Esophagus mucosa (tissue), 1 donor: ENCODE measurements at regions not wholly inside any gene's neighbourhood (a gene's known extent, or its start where the extent isn't known, plus 50 kb on each side); places are given as distances from the start of the nearest gene placed in this dataset.
"Not testable (repeated sequence)": the region's sequence is repeated elsewhere in the genome, so short reads cannot be mapped to it uniquely, and the experiment has no call there.

Experiments used
- ATAC-seq: fragments of 200-7000 bp; cut with Tn5 transposase; one replicate; pipeline ENCODE4 v1.9.1; 2020
- donor health status: DM: yes; HTN: yes; CAD: no.

DNA sequence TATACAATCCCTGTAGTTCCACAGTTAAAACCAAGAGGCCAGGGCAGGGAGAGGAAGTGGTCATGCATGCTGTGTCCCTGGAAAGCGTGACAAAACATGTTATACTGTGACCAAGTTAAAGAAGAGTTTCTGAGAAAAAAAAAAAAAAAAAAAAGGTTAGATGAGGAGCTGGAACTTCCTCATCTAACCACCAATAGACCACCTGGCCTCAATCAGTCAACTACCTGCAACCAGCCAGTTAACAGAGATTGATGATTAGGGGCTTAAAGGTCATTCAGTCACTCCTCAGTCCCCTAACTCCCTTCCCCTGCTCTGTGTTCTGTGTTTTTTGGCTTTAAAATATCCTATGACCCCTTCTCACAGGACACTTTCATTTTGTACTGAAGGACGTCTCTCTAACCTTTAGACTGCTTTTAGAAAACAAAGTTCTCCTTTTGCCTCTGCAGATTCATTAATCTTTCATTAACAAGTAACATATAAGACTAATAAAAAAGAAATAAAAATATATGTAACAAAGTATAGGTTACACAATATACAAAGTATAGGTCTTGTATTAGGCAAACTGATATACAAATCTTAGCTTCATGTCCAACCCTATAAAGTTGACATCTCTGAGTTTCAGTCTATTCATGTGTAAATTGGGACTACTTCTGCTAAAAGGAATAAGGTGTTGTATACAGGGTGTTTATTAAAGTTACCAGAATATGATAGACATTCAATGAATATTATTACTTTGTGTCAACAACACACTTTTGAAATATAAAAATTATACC is 179.1 kb upstream of the NDST4 start:
- ATAC-seq: no peak

DNA sequence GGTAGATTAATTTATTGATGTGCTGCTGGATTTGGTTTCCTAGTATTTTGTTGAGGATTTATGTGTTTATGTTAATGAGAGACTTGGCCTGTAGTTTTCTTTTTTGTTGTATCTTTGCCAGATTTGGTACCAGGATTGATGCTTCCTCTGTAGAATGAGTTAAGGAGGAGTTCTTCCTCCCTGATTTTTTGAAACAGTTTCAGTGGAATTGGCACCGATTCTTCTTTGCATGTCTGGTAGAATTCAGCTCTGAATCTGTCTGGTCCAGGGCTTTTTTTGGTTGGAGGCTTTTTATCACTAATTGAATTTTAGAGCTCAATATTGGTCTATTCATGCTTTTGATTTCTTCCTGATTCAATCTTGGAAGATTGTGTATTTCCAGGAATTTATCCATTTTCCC is 174.0 kb upstream of the NDST4 start:
- no peak for ATAC-seq

DNA sequence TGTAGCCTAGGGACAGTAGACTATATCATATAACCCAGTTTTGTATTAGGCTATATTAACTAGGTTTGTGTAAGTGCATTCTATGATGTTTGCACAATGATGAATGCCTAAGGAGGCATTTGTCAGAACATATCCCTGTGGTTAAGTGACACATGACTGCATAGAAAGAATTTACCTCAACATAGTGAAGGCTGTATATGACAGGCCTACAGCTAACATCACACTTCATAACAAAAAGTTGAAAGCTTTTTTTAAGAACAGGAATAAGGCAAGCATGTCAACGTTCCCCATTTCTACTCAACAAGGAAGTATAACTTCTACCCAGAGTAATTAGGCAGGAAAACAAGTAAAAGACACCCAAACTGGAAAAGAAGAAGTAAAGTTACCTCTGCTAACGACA is 165.9 kb upstream of the NDST4 start:
- ATAC-seq: no peak

DNA sequence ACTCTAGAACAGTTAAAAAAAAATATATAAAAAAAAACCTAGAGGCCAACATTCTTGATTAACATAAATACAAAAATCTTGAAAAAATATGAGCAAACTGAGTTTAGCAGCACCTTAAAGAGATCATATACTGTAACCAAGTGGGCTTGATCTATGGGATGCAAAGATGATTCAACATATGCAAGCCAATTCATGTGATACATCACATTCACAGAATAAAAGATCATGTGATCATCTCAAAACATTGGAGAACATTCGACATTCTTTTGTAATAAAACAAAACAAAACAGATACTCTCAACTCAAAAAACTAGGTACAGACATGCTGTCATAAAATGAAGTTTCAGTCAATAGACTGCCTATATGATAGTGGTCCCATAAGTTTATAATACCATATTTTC is 165.4 kb upstream of the NDST4 start:
- no peak for ATAC-seq

DNA sequence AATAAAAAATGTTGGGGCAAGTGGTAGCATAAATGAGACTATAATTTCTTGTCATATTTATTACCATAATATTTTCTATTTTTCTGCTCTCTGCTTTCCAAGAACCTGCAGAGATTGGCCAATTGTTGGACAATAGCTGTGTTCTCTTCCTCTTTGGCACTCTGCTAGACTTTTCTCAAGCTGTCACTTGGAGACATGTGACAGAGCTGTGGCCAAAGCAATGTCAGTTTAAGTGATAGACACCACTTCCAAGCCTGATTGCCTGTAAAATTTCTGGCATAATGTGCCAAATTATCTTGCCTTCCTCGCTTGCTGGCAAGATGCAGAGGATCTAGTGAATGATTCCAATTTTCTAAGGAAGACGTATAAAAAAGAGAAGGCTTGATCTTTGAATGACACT is 162.2 kb upstream of the NDST4 start:
- ATAC-seq: no peak

DNA sequence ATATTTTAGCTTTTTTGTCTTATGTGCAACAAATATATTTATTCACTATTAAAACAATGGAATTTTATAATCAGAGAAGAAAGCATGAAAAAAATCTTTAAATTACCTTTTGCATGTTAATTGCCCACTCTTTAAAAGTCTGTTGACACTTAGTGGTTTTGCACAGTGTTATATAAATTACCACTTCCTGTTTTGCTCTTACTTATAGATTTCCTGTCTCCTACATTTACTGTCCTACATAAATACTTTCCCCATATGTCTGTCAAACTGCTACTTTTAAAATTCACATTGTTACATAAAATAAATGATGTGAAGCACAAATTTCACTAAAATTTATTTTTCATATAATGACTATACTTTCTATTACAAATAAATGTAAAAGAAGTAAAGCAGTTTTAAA is 161.1 kb upstream of the NDST4 start:
- ATAC-seq: no peak

DNA sequence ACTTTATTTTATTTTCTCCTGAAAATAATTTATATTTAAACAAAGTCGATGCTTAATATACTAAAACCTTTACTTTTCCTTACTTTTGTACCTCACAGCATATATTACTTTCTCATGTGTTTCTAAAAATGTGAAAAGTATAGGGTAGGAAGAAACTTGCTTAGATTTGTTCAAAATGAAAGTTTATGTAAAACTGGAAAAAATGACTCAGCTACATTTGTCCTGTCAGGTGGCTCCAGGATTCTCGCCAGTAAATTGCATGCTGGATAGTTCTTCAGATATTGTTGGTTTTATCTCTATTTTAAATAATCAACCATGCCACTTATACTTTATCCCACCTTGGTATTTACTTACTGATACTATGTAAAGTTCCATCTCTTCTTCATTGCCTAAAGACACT is 159.2 kb upstream of the NDST4 start:
- no peak for ATAC-seq

DNA sequence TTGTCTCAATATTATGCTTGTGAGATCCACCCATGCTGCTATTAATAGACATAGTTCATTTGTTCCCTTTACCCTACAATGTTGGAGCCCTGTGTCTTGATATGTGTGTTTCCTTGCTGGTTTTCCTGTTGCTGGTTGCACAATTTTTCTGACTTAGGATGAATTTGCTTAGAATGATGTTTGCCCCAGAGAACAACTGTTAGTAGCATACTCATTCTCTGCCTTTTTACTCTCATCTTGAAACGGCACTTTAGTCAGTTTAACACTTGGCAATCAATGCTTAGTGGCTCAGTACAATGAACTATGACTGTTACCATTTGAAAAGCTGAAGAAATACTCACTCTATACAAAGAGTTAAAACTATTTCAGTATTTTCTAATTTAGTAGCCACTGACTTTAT is 158.8 kb upstream of the NDST4 start:
- ATAC-seq: no peak

DNA sequence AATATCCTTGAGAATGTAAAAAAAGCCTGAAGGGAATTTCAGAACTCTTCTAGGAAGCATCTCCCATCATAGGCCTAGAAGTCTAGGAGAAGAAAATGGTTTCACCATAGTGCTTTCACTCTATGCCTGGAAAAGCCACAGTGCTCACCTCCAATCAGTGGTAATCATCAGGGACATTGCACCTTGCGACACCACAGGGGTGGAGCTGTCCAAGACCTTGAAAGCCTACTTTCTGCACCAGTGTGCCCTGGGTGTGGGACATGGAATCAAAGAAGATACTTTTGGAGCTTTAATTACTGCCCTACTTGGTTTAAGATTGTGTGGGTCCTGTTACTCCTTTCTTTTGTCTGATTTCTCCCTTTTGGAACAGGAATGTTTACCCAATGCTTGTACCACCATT is 146.8 kb upstream of the NDST4 start:
- no peak for ATAC-seq

DNA sequence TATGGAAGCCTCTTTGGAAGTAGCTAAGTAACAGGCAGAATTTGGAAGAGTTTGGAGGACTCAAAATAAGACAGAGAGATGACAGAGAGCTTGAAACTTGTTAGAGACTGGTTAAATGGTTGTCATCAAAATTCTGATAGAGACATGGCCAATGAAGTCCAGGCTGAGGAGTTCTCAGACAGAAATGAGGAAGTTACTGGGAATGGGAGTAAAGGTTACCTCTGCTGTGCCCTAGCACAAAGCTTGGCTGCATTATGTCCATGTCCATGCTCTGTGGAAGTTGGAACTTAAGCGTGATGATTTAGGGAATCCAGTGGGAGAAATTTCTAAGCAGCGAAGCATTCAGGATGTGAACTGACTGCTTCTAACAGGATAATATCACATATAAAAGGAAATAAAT is 146.2 kb upstream of the NDST4 start:
- no peak for ATAC-seq

DNA sequence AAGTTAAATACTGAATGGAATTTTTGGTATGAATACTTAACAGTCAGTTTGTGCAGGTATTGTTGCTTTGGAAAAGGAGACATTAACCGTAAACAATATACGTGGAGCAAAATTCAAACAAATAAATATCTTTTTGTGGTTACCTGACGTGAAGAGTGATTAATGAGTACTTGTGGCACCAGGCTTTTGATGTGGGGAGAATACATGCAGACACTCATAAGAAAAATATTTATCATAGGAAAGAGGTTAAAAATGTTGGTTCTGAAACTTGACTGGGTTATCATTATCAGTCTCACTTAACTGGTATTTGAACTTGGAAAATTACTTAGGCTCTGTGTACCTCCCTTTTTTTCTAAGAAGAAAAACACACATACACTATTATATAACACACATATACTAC is 136.4 kb upstream of the NDST4 start:
- ATAC-seq: no peak

DNA sequence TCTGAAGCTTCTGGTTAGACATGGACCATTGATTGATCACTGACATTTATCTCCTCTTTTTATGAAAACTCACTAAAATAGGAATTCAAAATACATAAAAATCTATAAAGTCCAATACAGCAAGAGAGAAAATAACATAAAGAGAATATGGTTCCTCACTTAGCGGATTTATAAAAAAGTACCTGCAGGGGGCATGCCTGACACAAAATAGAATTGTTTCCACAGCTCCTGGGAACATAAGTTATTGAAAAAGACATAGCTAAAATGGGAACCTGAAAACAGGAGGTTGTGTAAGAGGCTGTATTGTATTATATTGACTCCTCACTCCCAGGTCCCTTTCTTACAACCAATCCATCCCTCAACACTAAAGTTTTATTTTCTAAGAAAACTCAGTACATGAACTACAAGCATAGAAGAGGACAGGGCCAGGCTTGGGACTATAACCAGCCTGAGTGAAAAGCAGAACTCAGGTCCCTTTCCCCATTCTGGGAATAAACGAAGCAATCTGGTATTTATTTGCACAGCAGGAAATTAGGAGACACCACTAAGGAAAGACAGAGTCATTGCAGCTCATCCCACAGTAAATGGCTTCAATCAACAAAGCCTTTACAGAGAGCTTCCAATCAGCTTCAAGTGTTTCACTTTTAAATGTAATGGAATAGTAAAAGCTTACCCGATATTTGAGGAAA is 121.1 kb upstream of the NDST4 start:
- ATAC-seq: no peak

DNA sequence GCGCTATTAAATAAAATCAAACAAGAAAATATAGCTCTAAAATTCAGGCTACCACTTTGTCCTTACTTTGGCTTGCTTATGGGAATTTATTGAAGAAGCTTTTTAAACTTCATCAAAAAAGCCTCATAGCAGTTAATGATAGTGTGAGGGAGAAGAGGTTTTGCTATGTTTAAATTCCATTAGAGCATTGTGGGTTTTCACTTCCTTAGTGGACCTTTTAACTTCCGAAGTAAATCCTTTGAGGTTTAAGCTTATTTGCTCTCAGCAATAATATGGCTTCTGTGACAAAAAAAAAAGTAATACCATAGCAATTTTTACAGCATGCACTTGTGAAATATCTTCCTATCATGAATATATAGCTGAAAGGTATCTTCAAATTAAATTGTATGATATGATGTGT is 120.2 kb upstream of the NDST4 start:
- no peak for ATAC-seq

DNA sequence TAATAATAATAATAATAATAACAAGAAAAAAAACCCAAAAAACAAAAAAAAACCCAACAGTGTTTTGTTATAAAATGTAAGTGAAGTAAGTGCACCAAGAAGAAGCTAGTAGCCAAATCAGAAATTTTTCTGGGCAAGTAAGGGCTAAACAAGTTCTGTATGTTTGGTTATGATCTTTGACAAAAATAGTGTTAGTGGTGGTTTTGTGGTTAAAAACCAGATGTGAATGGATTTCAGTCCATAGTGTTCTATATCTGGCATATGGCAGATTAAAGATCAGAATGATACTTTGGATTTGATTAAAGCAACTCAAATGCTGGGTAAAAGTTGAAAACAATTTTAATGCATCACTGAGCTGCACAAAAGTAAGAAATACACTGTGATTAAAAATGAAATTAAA is 116.5 kb upstream of the NDST4 start:
- no peak for ATAC-seq

DNA sequence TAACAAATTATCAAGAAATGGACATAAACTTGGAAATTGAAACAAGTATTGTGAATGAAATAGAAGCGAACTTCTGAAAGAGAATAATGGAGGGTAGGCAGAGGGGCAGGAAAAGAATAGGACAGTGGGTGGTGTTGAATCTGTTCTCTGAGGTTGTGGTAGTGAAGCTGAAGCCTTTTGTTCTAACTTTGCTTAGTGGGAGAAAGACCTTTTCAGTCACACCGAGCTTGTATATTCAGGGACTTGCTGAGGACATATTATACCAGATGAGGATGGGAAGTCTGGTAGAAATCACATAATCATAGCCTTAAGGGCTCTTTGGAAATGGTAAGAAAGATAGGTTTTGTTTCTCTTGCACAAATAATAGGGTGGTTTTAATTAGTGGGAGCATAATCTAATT is 115.4 kb upstream of the NDST4 start:
- no peak for ATAC-seq

DNA sequence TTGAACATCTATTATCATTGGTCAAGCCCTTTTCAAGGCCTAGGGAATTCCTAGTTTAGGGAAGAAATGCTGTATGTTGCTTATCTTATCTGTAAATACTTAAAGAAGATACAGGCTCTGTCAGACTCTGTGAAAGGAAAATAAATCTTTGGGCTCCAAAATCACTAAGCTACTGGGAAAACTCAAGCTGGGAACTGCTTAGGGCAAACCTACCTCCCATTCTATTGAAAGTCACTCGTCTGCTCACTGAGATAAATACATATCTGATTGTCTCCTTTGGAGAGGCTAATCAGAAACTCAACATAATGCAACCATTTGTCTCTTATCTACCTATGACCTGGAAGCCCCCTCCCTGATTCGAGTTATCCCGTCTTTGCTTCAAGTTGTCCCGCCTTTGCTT is 108.6 kb upstream of the NDST4 start:
- no peak for ATAC-seq

DNA sequence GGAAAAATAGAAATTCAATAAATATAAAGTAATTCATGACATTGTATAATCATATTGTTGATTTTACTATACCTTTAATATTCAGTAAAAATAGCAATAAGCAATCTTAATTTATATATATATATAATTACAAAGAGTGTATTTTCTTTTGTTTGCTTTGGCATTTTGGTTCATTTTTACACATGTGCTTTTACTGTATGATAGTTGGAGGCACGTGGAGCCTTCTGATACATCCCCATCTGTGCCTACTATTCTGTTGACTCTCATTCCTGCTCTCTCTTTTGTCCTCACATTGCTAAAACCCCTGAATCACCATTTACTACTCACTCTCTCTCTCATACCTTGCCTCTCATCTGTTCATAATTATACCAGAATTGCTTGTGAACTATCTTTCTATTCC is 106.4 kb upstream of the NDST4 start:
- no peak for ATAC-seq

DNA sequence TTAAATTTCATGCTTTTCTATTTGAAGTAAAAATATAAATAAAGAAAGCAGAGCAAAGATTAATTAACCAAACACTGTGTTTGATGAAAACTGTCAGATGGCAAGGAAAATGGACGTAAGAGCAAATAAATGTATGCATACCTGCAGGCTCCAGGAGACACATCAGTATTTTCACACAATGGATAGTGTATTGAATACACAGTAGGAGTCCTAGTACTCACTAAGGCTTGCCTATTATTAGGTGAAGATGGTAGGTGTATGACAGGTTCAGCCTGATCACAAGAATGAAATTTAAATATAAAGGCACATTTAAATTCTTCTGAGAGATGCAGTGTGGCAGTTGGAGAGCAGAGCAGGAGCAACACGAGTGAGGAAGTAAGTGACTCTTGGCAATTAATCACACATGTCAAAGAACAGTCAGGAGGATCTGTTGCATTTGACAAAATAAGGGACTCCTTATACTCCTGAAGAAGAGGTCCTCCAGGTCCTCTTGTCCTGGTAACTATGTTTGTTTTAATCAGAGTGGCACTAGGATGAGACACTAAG is 106.0 kb upstream of the NDST4 start:
- no peak for ATAC-seq

DNA sequence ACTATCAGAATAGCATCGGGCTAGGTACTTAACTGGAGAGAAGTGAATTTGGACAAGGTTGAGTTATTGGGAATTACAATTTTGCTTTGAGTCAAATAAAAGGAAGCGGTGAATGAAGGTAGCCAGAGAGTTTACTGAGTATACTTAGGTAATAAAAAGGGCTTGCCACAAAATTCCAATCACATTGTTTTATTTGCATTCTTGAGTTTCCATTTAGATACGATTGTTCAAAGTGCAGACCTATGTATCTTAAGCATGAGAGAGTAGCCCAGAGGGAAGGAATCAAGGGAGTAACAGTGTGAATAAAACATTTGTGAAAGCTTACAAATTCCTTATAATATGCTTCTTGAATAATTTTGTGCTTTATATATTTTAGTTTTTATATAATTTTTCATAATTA is 102.5 kb upstream of the NDST4 start:
- ATAC-seq: no peak

DNA sequence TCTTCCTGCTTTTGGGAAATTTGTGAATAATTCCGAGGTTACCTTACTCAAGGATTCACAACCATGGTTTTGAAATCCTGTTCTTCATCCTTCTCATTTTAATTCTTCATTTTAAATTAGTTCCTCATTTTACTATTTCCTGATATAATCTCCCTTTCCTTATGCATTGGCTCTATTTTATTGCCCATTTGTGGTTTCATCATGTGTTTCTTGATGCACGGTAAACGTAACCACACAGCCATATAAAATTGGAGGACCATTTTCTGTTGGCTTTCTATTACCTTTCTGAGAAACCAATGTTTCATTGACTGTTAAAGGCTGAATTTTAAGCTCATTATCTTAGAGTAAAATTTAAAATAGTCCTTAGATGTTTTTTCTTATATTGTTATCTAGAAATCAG is 100.3 kb upstream of the NDST4 start:
- ATAC-seq: no peak

DNA sequence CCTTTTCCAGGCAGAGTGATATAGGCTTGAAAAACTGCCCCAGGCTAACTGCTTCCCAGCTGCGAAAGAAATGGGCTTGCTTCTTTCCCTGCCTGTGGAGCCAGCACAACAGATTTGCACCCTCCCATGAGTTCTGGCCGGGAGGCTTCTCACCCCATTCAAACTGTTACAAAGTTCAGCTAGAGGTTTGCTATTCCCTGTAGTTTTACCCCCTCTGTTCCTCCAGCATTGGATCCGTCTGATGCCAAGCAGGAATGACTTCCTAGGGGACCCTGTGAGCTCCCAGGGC is 87.6 kb upstream of the NDST4 start:
- no peak for ATAC-seq

DNA sequence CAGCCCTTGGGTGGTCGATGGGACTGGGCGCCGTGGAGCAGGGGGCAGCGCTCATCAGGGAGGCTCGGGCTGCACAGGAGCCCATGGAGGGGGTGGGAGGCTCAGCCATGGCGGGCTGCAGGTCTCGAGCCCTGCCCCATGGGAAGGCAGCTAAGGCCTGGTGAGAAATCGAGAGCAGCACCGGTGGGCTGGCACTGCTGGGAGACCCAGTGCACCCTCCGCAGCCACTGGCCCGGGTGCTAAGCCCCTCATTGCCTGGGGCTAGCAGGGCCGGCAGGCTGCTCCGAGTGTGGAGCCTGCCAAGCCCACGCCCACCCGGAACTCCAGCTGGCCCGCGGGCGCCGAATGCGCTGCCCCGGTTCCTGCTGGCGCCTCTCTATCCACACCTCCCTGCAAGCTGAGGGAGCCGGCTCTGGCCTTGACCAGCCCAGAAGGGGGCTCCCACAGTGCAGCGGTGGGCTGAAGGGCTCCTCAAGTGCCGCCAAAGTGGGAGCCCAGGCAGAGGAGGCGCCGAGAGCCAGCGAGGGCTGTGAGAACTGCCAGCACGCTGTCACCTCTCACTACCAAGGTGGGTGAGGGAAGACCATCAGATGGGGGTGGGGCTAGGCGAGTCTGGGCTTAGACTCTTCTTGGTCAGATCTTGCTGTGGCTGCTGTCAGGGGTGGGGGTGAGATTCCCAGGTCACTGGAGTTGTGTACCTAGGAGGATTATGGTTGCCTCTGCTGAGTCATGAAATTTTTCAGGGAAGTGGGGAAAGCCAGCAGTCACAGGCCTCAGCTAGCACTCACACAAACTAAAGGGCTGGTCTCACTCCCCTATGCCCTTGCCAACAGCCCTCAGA is 87.0 kb upstream of the NDST4 start:
- not testable (repeated sequence) for ATAC-seq

DNA sequence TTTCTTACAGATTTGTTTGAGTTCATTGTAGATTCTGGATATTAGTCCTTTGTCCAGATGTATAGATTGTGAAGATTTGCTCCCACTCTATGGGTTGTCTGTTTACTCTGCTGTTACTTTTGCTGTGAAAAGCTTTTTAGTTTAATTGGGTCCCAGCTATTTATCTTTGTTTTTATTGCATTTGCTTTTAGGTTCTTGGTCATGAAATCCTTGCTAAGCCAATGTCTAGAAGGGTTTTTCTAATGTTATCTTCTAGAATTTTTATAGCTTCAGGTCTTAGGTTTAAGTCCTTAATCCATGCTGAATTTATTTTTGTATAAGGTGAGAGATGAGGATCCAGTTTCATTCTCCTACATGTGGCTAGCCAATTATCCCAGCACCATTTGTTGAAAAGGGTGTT is 81.2 kb upstream of the NDST4 start:
- ATAC-seq: not testable (repeated sequence)

DNA sequence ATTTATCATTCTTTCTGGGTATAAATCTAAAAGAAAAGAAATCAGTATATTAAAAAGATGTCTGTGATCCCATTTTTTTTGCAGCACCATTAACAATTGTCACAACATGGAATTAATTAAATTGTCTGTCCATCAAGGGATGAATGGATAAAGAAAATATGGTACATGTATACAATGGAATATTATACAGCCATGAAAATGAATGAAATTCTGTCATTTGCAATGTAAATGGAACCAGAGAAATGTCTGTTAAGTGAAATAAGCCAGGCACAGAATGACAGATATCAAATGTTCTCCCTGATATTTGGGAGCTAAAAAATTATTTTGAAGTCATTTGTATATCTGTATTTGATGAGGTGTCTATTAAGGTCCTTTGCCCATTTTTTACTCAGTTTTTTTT is 77.1 kb upstream of the NDST4 start:
- ATAC-seq: no peak
